Effector memory CD8-positive, alpha-beta T cell (primary cell): ENCODE measurements at regions not wholly inside any gene's neighbourhood (a gene's known extent, or its start where the extent isn't known, plus 50 kb on each side); places are given as distances from the start of the nearest gene placed in this dataset.

Experiments used
- ATAC-seq: fragments of 150-1000 bp; cut with Tn5 transposase; replicated peaks from 2 replicates; pipeline ENCODE4 v1.10.0; 2021; ENCODE audit warnings: mild to moderate bottlenecking, moderate library complexity
- DNase-seq, 3 experiments: peaks; one replicate each; pipeline ENCODE4 v3.0.0; 2021
- H3K27ac Mint-ChIP-seq, 2 donors: one replicate each; pipeline ENCODE4 v1.8.0; 2022; ENCODE audit warnings: mild to moderate bottlenecking in 2 of 2, mixed read lengths in 2 of 2, moderate library complexity in 2 of 2
- H3K27me3 Mint-ChIP-seq, 2 donors: one replicate each; pipeline ENCODE4 v1.8.0; 2022; ENCODE audit warnings: mixed read lengths in 2 of 2
- H3K36me3 Mint-ChIP-seq: one replicate; pipeline ENCODE4 v1.8.0; 2022; ENCODE audit warnings: mild to moderate bottlenecking, moderate library complexity, mixed read lengths; ENCODE audit not compliant: insufficient read depth
- H3K4me1 Mint-ChIP-seq, 2 donors: one replicate each; pipeline ENCODE4 v1.8.0; 2022; ENCODE audit warnings: low read depth in 2 of 2, mixed read lengths in 2 of 2
- H3K4me3 Mint-ChIP-seq, 2 donors: one replicate each; pipeline ENCODE4 v1.8.0; 2022; ENCODE audit warnings: mild to moderate bottlenecking in 2 of 2, mixed read lengths in 2 of 2, moderate library complexity in 2 of 2
- H3K9me3 Mint-ChIP-seq, 2 donors: one replicate each; pipeline ENCODE4 v1.8.0; 2022; ENCODE audit warnings: mixed read lengths in 2 of 2

GRCh38 chr2:14684516-14684915 is 52.0 kb downstream of the LRATD1 start:
- no peaks in the 10 kb centered on the region for H3K9me3 Mint-ChIP-seq
- DNase-seq: no peak
- no peak for ATAC-seq
- no peak overlapping the region for H3K27ac Mint-ChIP-seq
- no peaks in the 10 kb centered on the region for H3K36me3 Mint-ChIP-seq
- no peak overlapping the region for H3K4me3 Mint-ChIP-seq
- no peaks in the 10 kb centered on the region for H3K27me3 Mint-ChIP-seq
- no peaks in the 10 kb centered on the region for H3K4me1 Mint-ChIP-seq

GRCh38 chr2:14690926-14691325 is 58.4 kb downstream of the LRATD1 start:
- no peak for ATAC-seq
- peaks cover 0 to 3% of the 10 kb centered on the region in 2 donors for H3K9me3 Mint-ChIP-seq
- no peak overlapping the region for H3K27ac Mint-ChIP-seq
- no peaks in the 10 kb centered on the region for H3K4me1 Mint-ChIP-seq
- H3K27me3 Mint-ChIP-seq: no peaks in the 10 kb centered on the region
- H3K36me3 Mint-ChIP-seq: no peaks in the 10 kb centered on the region
- no peak for DNase-seq
- H3K4me3 Mint-ChIP-seq: no peak overlapping the region

GRCh38 chr2:14693874-14694273 is 61.4 kb downstream of the LRATD1 start:
- Mint-ChIP-seq H3K4me1 (no peaks in the 10 kb centered on the region), H3K27me3 (no peaks in the 10 kb centered on the region), H3K9me3 (peaks cover 0 to 3% of the 10 kb centered on the region in 2 donors), H3K4me3 (no peak overlapping the region), H3K27ac (no peak overlapping the region), H3K36me3 (no peaks in the 10 kb centered on the region)
- DNase-seq (no peak), ATAC-seq (no peak)

- no peak for DNase-seq
- Mint-ChIP-seq H3K4me1 (no peaks in the 10 kb centered on the region), H3K27ac (no peak overlapping the region), H3K9me3 (peaks cover 0 to 4% of the 10 kb centered on the region in 2 donors), H3K36me3 (no peaks in the 10 kb centered on the region), H3K4me3 (no peak overlapping the region), H3K27me3 (no peaks in the 10 kb centered on the region)
- ATAC-seq: no peak
Measured at GRCh38 chr2:14700753-14701152, 68.2 kb downstream of the LRATD1 start.

- Mint-ChIP-seq H3K4me3 (no peak overlapping the region), H3K9me3 (peaks cover 0 to 4% of the 10 kb centered on the region in 2 donors), H3K27ac (no peak overlapping the region), H3K36me3 (no peaks in the 10 kb centered on the region), H3K27me3 (no peaks in the 10 kb centered on the region), H3K4me1 (no peaks in the 10 kb centered on the region)
- DNase-seq (no peak), ATAC-seq (no peak)
Measured at GRCh38 chr2:14702258-14702657, 69.7 kb downstream of the LRATD1 start.

- no peak overlapping the region for H3K27ac Mint-ChIP-seq
- no peaks in the 10 kb centered on the region for H3K36me3 Mint-ChIP-seq
- H3K9me3 Mint-ChIP-seq: peaks cover under 1 to 8% of the 10 kb centered on the region in 2 donors
- no peak overlapping the region for H3K4me3 Mint-ChIP-seq
- no peaks in the 10 kb centered on the region for H3K27me3 Mint-ChIP-seq
- ATAC-seq (no peak), DNase-seq (no peak)
- no peaks in the 10 kb centered on the region for H3K4me1 Mint-ChIP-seq
Measured at GRCh38 chr2:14706201-14706600, 73.7 kb downstream of the LRATD1 start.

- no peak for DNase-seq
- no peak for ATAC-seq
Measured at GRCh38 chr2:14712111-14712510, 79.6 kb downstream of the LRATD1 start.

GRCh38 chr2:14713248-14713647 is 80.7 kb downstream of the LRATD1 start:
- H3K4me3 Mint-ChIP-seq: no peak overlapping the region
- no peak for ATAC-seq
- no peaks in the 10 kb centered on the region for H3K4me1 Mint-ChIP-seq
- peaks cover 0 to 8% of the 10 kb centered on the region in 2 donors for H3K9me3 Mint-ChIP-seq
- DNase-seq: no peak
- H3K27me3 Mint-ChIP-seq: no peaks in the 10 kb centered on the region
- H3K36me3 Mint-ChIP-seq: no peaks in the 10 kb centered on the region
- no peak overlapping the region for H3K27ac Mint-ChIP-seq

More at GRCh38 chr2:14712111-14712510, 79.6 kb downstream of the LRATD1 start:
- Mint-ChIP-seq H3K36me3 (no peaks in the 10 kb centered on the region), H3K27me3 (no peaks in the 10 kb centered on the region), H3K4me1 (no peaks in the 10 kb centered on the region), H3K27ac (no peak overlapping the region), H3K9me3 (peaks cover 0 to 8% of the 10 kb centered on the region in 2 donors), H3K4me3 (no peak overlapping the region)

- Mint-ChIP-seq H3K4me1 (no peaks in the 10 kb centered on the region), H3K36me3 (no peaks in the 10 kb centered on the region), H3K9me3 (peaks cover 0 to 1% of the 10 kb centered on the region in 2 donors), H3K4me3 (no peak overlapping the region), H3K27ac (no peak overlapping the region), H3K27me3 (no peaks in the 10 kb centered on the region)
- no peak for DNase-seq
- ATAC-seq: no peak
Measured at GRCh38 chr2:14715600-14715999, 83.1 kb downstream of the LRATD1 start.

GRCh38 chr2:14716319-14716718 is 83.8 kb downstream of the LRATD1 start:
- no peak for ATAC-seq
- H3K4me3 Mint-ChIP-seq: no peak overlapping the region
- H3K27ac Mint-ChIP-seq: no peak overlapping the region
- H3K36me3 Mint-ChIP-seq: no peaks in the 10 kb centered on the region
- no peaks in the 10 kb centered on the region for H3K4me1 Mint-ChIP-seq
- no peak for DNase-seq
- no peaks in the 10 kb centered on the region for H3K9me3 Mint-ChIP-seq
- H3K27me3 Mint-ChIP-seq: no peaks in the 10 kb centered on the region

GRCh38 chr2:14717131-14717530 is 84.6 kb downstream of the LRATD1 start:
- Mint-ChIP-seq H3K4me1 (no peaks in the 10 kb centered on the region), H3K9me3 (no peaks in the 10 kb centered on the region), H3K27ac (no peak overlapping the region), H3K36me3 (no peaks in the 10 kb centered on the region), H3K4me3 (no peak overlapping the region), H3K27me3 (no peaks in the 10 kb centered on the region)
- DNase-seq (no peak), ATAC-seq (no peak)

GRCh38 chr2:14720319-14720718 is 87.8 kb downstream of the LRATD1 start:
- H3K9me3 Mint-ChIP-seq: no peaks in the 10 kb centered on the region
- no peak overlapping the region for H3K27ac Mint-ChIP-seq
- ATAC-seq: no peak
- no peaks in the 10 kb centered on the region for H3K36me3 Mint-ChIP-seq
- H3K4me1 Mint-ChIP-seq: no peaks in the 10 kb centered on the region
- H3K4me3 Mint-ChIP-seq: no peak overlapping the region
- H3K27me3 Mint-ChIP-seq: no peaks in the 10 kb centered on the region
- no peak for DNase-seq

GRCh38 chr2:14720739-14721138 is 88.2 kb downstream of the LRATD1 start:
- Mint-ChIP-seq H3K27me3 (no peaks in the 10 kb centered on the region), H3K4me3 (no peak overlapping the region), H3K27ac (no peak overlapping the region), H3K36me3 (no peaks in the 10 kb centered on the region), H3K4me1 (no peaks in the 10 kb centered on the region), H3K9me3 (no peaks in the 10 kb centered on the region)
- DNase-seq (no peak), ATAC-seq (no peak)

GRCh38 chr2:14722904-14723570 is 90.5 kb downstream of the LRATD1 start:
- no peak for DNase-seq
- H3K4me3 Mint-ChIP-seq: no peak overlapping the region
- ATAC-seq: no peak
- H3K36me3 Mint-ChIP-seq: no peaks in the 10 kb centered on the region
- no peaks in the 10 kb centered on the region for H3K27me3 Mint-ChIP-seq
- H3K4me1 Mint-ChIP-seq: no peaks in the 10 kb centered on the region
- H3K9me3 Mint-ChIP-seq: no peaks in the 10 kb centered on the region
- no peak overlapping the region for H3K27ac Mint-ChIP-seq

GRCh38 chr2:14723684-14724083 is 91.2 kb downstream of the LRATD1 start:
- Mint-ChIP-seq H3K4me3 (no peak overlapping the region), H3K27ac (no peak overlapping the region), H3K4me1 (no peaks in the 10 kb centered on the region), H3K27me3 (no peaks in the 10 kb centered on the region), H3K36me3 (no peaks in the 10 kb centered on the region), H3K9me3 (no peaks in the 10 kb centered on the region)
- no peak for DNase-seq
- no peak for ATAC-seq
